Pancreas (tissue), 10 donors: ENCODE measurements at regions not wholly inside any gene's neighbourhood (a gene's known extent, or its start where the extent isn't known, plus 50 kb on each side); places are given as distances from the start of the nearest gene placed in this dataset.

Experiments
- ATAC-seq, 4 donors: fragments of 200-7000 bp; cut with Tn5 transposase; one replicate each; pipeline versions ENCODE4 v1.8.0 to v1.9.1; 2020; ENCODE audit warnings: mild to moderate bottlenecking in 4 of 4, moderate library complexity in 4 of 4
- DNase-seq, 6 donors: peaks; one replicate each; pipeline ENCODE4 v3.0.0-alpha.2; 2020
- FAIRE-seq: peaks from 2 replicates; lab custom pipeline; 2012; peaks lifted over from hg19 to GRCh38; lab: Jason Lieb, UNC
- H3K27ac ChIP-seq, 4 donors: fragments of 200-600 bp; sonication (generic); 1 replicate in 3 of 4; 2 replicates in 1 of 4; pipeline versions ENCODE4 v1.5.0 to v1.8.0; 2020
- H3K27me3 ChIP-seq, 4 donors: fragments of 200-600 bp; one replicate each; pipeline ENCODE4 v1.8.0; 2021
- H3K36me3 ChIP-seq, 3 donors: fragments of 200-600 bp; sonication (generic) in 1 of 3; one replicate each; pipeline versions ENCODE4 v1.5.0 to v1.8.0; 2020 to 2021
- H3K4me1 ChIP-seq, 3 donors: fragments of 200-600 bp; one replicate each; pipeline ENCODE4 v1.8.0; 2021
- H3K4me3 ChIP-seq, 4 donors: fragments of 200-600 bp; sonication (generic) in 2 of 4; one replicate each; pipeline versions ENCODE4 v1.5.0 to v1.8.0; 2020 to 2021
- H3K9me3 ChIP-seq, 4 donors: fragments of 200-600 bp; one replicate each; pipeline ENCODE4 v1.8.0; 2021
- WGBS, 2 donors: extraction: QIAGEN DNeasy Blood & Tissue Kit; methylation state at CpG; one replicate each; pipeline ENCODE4 v1.1.7; 2013; 5-methylcytosine and 5-hydroxymethylcytosine counted together
- intact Hi-C, 3 donors: fragments of 100-400 bp; cut with DNase I; formaldehyde crosslinking; loops; one replicate each; pipeline versions ENCODE4 v1.11.1 to v1.14.2; 2022
- TF ChIP-seq, protein P1 (sequence below), 4 donors: fragments of 200-600 bp; sonication (generic) in 3 of 4; IDR thresholded peaks; one replicate each; pipeline versions ENCODE4 v1.5.0 to v1.8.0; 2021; ENCODE audit warnings: antibody characterized with exemption in 4 of 4
- donor health status: healthy with polysubstance abuse.
- donor health status: DM: no; HTN: no; CAD: no; lungs with moderate emphysema.
- donor health status: DM: no; HTN: no; CAD: no.
- donor health status: control.
- donor health status: control.
- donor health status: Bipolar disorder and iron deficiency.
- donor health status: DM: yes; HTN: yes; CAD: no.
- donor health status: DM: no; HTN: no; CAD: no.
- donor health status: DM: no; HTN: no; CAD: no.
- donor health status: DM: yes; HTN: yes; CAD: no.

DNA sequence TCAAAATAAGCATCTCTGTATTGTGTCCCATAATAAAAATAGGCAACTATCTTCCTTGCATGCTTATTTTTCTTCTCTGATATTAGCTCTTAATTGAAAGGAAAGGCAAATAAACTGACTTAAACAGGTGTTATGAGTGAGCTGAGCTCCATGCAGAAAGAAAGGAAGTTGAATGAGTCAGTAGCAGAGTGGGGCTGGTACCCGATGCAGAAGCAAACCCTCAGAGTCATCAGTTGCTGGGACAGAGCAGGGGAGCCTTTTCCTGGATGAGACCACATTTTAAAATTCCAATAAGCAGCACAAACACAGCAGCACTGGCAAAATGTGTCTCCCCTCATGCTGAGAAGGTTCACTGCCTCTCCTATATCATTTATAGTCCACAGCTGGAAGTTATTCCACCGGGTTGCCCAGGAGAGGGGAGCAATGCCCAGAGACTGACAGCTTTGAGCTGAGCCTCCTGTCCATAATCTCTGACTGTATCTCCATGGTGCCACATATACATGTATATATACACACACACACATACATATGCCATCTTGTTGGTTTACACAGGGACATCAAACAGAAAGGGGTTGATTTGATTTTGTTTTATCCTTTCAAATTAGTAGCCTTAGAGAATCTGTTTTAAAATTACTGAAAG, 274.3 kb upstream of the PPARGC1A start:
- no peak overlapping the region for H3K27ac ChIP-seq
- DNase-seq (no peak), ATAC-seq (no peak), FAIRE-seq (no peak)
- H3K9me3 ChIP-seq: no peaks in the 10 kb centered on the region
- no peak overlapping the region for H3K4me3 ChIP-seq
- no peaks in the 10 kb centered on the region for H3K27me3 ChIP-seq
- no peaks in the 10 kb centered on the region for H3K4me1 ChIP-seq
- TF ChIP-seq, protein P1, sequence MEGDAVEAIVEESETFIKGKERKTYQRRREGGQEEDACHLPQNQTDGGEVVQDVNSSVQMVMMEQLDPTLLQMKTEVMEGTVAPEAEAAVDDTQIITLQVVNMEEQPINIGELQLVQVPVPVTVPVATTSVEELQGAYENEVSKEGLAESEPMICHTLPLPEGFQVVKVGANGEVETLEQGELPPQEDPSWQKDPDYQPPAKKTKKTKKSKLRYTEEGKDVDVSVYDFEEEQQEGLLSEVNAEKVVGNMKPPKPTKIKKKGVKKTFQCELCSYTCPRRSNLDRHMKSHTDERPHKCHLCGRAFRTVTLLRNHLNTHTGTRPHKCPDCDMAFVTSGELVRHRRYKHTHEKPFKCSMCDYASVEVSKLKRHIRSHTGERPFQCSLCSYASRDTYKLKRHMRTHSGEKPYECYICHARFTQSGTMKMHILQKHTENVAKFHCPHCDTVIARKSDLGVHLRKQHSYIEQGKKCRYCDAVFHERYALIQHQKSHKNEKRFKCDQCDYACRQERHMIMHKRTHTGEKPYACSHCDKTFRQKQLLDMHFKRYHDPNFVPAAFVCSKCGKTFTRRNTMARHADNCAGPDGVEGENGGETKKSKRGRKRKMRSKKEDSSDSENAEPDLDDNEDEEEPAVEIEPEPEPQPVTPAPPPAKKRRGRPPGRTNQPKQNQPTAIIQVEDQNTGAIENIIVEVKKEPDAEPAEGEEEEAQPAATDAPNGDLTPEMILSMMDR (IDR thresholded peaks at IDR 0.05): no peak
- no peaks in the 10 kb centered on the region for H3K36me3 ChIP-seq
- intact Hi-C loops: no loop called here
- 47 to 60% methylated on average over 2 of the region's 2 CpGs for WGBS, 2 donors

DNA sequence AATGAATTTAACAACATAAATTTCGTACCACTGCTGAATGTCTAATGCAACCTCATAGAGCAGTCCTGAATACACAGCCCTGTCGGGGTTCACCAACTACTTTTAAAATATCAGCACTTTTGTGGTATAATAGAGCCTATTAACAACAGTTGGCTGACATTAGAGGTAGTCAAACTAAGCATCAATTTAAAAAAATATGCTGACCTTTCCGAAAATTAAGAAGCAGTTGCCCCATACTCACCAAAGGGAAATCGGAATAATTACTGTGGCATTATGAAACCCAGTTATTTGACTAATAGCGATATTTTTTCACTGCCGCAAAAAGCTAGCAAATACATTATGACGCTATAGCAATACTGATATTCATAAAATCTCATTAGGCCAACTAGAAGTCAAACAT, 273.5 kb upstream of the PPARGC1A start:
- Histone ChIP-seq H3K4me1 (no peaks in the 10 kb centered on the region), H3K27me3 (no peaks in the 10 kb centered on the region), H3K9me3 (no peaks in the 10 kb centered on the region), H3K27ac (no peak overlapping the region), H3K4me3 (no peak overlapping the region), H3K36me3 (no peaks in the 10 kb centered on the region)
- TF ChIP-seq, protein P1 (IDR thresholded peaks at IDR 0.05): no peak
- DNase-seq (no peak), FAIRE-seq (no peak), ATAC-seq (no peak)
- WGBS, 2 donors: 74 to 78% methylated on average over 7 of the region's 7 CpGs
- intact Hi-C loops: no loop called here

DNA sequence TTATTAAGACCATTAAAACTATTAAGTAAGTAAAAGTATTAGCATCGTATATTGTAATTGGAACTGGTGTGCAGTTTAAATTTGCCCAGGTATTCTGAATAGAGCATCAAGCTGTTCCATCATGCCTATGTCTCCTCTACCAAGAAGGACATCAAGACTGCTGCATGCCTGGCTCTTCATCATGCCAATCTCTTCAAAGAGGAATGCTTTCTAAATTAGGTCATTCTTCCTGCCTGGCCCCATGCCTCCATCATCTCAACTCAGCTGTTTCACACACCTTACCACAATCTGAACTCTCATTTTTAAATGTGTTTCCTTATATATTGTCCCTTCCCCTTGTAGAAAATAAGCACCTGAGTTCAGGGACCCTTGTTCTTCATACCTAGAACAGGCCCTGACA, 270.5 kb upstream of the PPARGC1A start:
- no peaks in the 10 kb centered on the region for H3K9me3 ChIP-seq
- H3K4me3 ChIP-seq: no peak overlapping the region
- H3K27ac ChIP-seq: no peak overlapping the region
- ATAC-seq (peak in 1 of 4 donors; percentile 29), DNase-seq (no peak), FAIRE-seq (no peak)
- H3K4me1 ChIP-seq: no peaks in the 10 kb centered on the region
- TF ChIP-seq, protein P1 (IDR thresholded peaks at IDR 0.05): no peak
- H3K36me3 ChIP-seq: no peaks in the 10 kb centered on the region
- intact Hi-C loops: no loop called here
- WGBS, 2 donors: 77 to 90% methylated on average over 1 of the region's 1 CpG
- no peaks in the 10 kb centered on the region for H3K27me3 ChIP-seq

DNA sequence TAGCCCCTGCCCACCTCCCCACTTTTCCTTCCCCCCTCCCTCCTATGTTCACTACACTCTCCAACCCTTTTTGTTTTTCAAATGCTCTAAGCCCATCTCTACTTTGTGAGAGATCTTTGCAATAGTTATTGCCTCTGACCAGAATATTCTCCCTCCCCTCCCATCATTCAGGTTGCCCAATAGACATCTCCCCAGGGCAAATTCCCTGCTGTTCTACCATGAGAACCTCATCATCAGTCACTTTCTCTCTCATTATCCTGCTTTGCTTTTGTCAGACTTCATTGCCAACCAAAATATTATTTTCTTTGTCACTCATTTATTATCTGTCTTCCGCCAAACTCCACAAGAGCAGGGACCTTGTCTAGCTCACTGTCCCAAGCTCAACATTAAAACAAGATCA, 268.2 kb upstream of the PPARGC1A start:
- no peaks in the 10 kb centered on the region for H3K9me3 ChIP-seq
- no peaks in the 10 kb centered on the region for H3K4me1 ChIP-seq
- no peak for DNase-seq
- ATAC-seq: no peak
- TF ChIP-seq, protein P1 (IDR thresholded peaks at IDR 0.05): no peak
- H3K27ac ChIP-seq: no peak overlapping the region
- FAIRE-seq: no peak
- intact Hi-C loops: no loop called here
- WGBS, 2 donors: 73 to 78% methylated on average over 1 of the region's 1 CpG
- no peaks in the 10 kb centered on the region for H3K27me3 ChIP-seq
- no peaks in the 10 kb centered on the region for H3K36me3 ChIP-seq
- H3K4me3 ChIP-seq: no peak overlapping the region

DNA sequence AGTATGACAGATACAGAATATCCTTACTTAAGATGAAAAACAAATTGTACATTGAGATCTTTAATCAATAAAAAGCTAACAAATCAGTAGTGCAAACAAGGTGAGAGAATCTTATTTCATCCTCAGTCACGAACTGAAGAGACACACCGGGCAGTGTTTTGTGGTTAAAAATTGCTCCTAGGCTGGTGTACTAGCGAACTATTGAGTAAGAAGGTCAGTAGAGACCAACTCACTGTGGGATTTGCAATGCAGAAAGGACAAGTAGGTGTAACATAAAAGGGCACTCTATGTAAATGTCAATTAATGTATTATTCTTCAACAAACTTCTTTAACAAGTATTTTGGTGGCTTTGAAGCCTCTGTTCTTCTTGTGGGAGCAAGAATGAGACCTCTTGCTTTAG, 260.2 kb upstream of the PPARGC1A start:
- DNase-seq (no peak), ATAC-seq (no peak), FAIRE-seq (no peak)
- Histone ChIP-seq H3K27me3 (no peaks in the 10 kb centered on the region), H3K36me3 (no peaks in the 10 kb centered on the region), H3K4me3 (no peak overlapping the region), H3K27ac (no peak overlapping the region), H3K9me3 (no peaks in the 10 kb centered on the region), H3K4me1 (no peaks in the 10 kb centered on the region)
- 26% methylated on average over 3 of the region's 3 CpGs for WGBS, 2 donors
- intact Hi-C loops: no loop called here
- TF ChIP-seq, protein P1 (IDR thresholded peaks at IDR 0.05): no peak
